CD14-positive monocyte (primary cell): ENCODE measurements at regions not wholly inside any gene's neighbourhood (a gene's known extent, or its start where the extent isn't known, plus 50 kb on each side); places are given as distances from the start of the nearest gene placed in this dataset.

Experiments used
- DNase-seq, 3 donors: peaks; one replicate each; pipeline ENCODE4 v3.0.0-alpha.2; 2011 to 2022
- H2AFZ ChIP-seq: 2 replicates; pipeline ENCODE4 v1.6.0; 2012; ENCODE audit warnings: mild to moderate bottlenecking, low read depth, low read length, inconsistent platforms; ENCODE audit not compliant: insufficient read depth, poor library complexity, severe bottlenecking
- H3K27ac ChIP-seq, 2 donors: 1 replicate in 1 of 2; 2 replicates in 1 of 2; pipeline ENCODE4 v1.5.1; 2012 to 2013; ENCODE audit warnings: low read length in 2 of 2, control low read depth in 1 of 2, inconsistent platforms in 1 of 2, low read depth in 1 of 2, mild to moderate bottlenecking in 1 of 2
- H3K27me3 ChIP-seq, 2 donors: one replicate each; pipeline versions ENCODE4 v1.6.0 to v1.6.1; 2011 to 2013; ENCODE audit warnings: low read length in 2 of 2; ENCODE audit not compliant: control insufficient read depth in 2 of 2, insufficient read depth in 2 of 2
- H3K36me3 ChIP-seq, 2 donors: replicated peaks in 1 of 2; 1 replicate in 1 of 2; 2 replicates in 1 of 2; pipeline versions ENCODE4 v1.5.1 to v1.6.1; 2012 to 2013; ENCODE audit warnings: low read length in 2 of 2, control low read depth in 1 of 2, inconsistent platforms in 1 of 2, mild to moderate bottlenecking in 1 of 2; ENCODE audit not compliant: insufficient read depth in 2 of 2, control insufficient read depth in 1 of 2
- H3K4me1 ChIP-seq, 2 donors: 1 replicate in 1 of 2; 2 replicates in 1 of 2; pipeline versions ENCODE4 v1.5.1 to v1.6.1; 2012 to 2013; ENCODE audit warnings: low read length in 2 of 2, control low read depth in 1 of 2, inconsistent platforms in 1 of 2, mild to moderate bottlenecking in 1 of 2, moderate library complexity in 1 of 2; ENCODE audit not compliant: insufficient read depth in 2 of 2, control insufficient read depth in 1 of 2
- H3K4me2 ChIP-seq: replicated peaks from 2 replicates; pipeline ENCODE3; 2012; ENCODE audit warnings: low read length, moderate library complexity, mild to moderate bottlenecking; ENCODE audit not compliant: poor library complexity, severe bottlenecking; ENCODE audit errors: extremely low read depth
- H3K4me3 ChIP-seq, 3 experiments: fragments of 200-600 bp in 1 of 3; sonication (generic) in 1 of 3; replicated peaks in 1 of 3; 1 replicate in 2 of 3; 2 replicates in 1 of 3; pipeline ENCODE4 v1.5.1; 2011 to 2013; ENCODE audit warnings: low read length in 3 of 3, mild to moderate bottlenecking in 3 of 3, control low read depth in 2 of 3, low read depth in 2 of 3, inconsistent platforms in 1 of 3, moderate library complexity in 1 of 3
- H3K79me2 ChIP-seq: 2 replicates; pipeline ENCODE4 v1.6.0; 2012; ENCODE audit warnings: mild to moderate bottlenecking, control low read depth, inconsistent platforms, low read length, moderate library complexity; ENCODE audit not compliant: insufficient read depth
- H3K9ac ChIP-seq: 2 replicates; pipeline ENCODE4 v1.6.0; 2017; ENCODE audit warnings: low read length, mild to moderate bottlenecking; ENCODE audit not compliant: insufficient read depth, poor library complexity, severe bottlenecking
- H3K9me3 ChIP-seq, 2 donors: replicated peaks in 1 of 2; 1 replicate in 1 of 2; 2 replicates in 1 of 2; pipeline versions ENCODE4 v1.5.1 to v1.6.1; 2012 to 2013; ENCODE audit warnings: low read length in 2 of 2, control low read depth in 1 of 2; ENCODE audit not compliant: control insufficient read depth in 1 of 2, insufficient read depth in 1 of 2
- H4K20me1 ChIP-seq: 2 replicates; pipeline ENCODE4 v1.6.0; 2012; ENCODE audit warnings: mild to moderate bottlenecking, low read length, control low read depth, moderate library complexity; ENCODE audit not compliant: insufficient read depth
- H3K27ac Mint-ChIP-seq, 7 donors: one replicate each; pipeline ENCODE4 v1.8.0; 2020; ENCODE audit warnings: mild to moderate bottlenecking in 7 of 7, mixed read lengths in 7 of 7, moderate library complexity in 6 of 7, inconsistent platforms in 2 of 7
- H3K27me3 Mint-ChIP-seq, 3 donors: one replicate each; pipeline ENCODE4 v1.8.0; 2021 to 2022; ENCODE audit warnings: low read depth in 3 of 3, mild to moderate bottlenecking in 3 of 3, mixed read lengths in 3 of 3, moderate library complexity in 3 of 3, inconsistent platforms in 1 of 3
- H3K36me3 Mint-ChIP-seq, 2 donors: one replicate each; pipeline ENCODE4 v1.8.0; 2020; ENCODE audit warnings: mixed read lengths in 2 of 2, inconsistent platforms in 1 of 2, mild to moderate bottlenecking in 1 of 2
- H3K4me1 Mint-ChIP-seq: one replicate; pipeline ENCODE4 v1.8.0; 2020; ENCODE audit warnings: mild to moderate bottlenecking, mixed read lengths
- H3K4me3 Mint-ChIP-seq, 2 donors: one replicate each; pipeline ENCODE4 v1.8.0; 2020; ENCODE audit warnings: mild to moderate bottlenecking in 2 of 2, mixed read lengths in 2 of 2, moderate library complexity in 1 of 2
- H3K9me3 Mint-ChIP-seq, 7 donors: one replicate each; pipeline ENCODE4 v1.8.0; 2020 to 2022; ENCODE audit warnings: mixed read lengths in 7 of 7, mild to moderate bottlenecking in 6 of 7, moderate library complexity in 6 of 7, inconsistent platforms in 2 of 7
- WGBS: methylation state at CpG from one replicate; pipeline ENCODE4 v1.1.5; 2013; ENCODE audit warnings: missing lambda C conversion rate; ENCODE audit not compliant: insufficient coverage; 5-methylcytosine and 5-hydroxymethylcytosine counted together
- intact Hi-C, 2 donors: fragments of 100-400 bp; cut with micrococcal nuclease; formaldehyde crosslinking; loops; one replicate each; pipeline versions ENCODE4 v1.15.0 to v1.15.1; 2023
- TF ChIP-seq, protein P1 (sequence below): fragments of 200-600 bp; IDR thresholded peaks from one replicate; pipeline ENCODE4 v1.8.0; 2022; ENCODE audit warnings: antibody characterized with exemption, mild to moderate bottlenecking

DNA sequence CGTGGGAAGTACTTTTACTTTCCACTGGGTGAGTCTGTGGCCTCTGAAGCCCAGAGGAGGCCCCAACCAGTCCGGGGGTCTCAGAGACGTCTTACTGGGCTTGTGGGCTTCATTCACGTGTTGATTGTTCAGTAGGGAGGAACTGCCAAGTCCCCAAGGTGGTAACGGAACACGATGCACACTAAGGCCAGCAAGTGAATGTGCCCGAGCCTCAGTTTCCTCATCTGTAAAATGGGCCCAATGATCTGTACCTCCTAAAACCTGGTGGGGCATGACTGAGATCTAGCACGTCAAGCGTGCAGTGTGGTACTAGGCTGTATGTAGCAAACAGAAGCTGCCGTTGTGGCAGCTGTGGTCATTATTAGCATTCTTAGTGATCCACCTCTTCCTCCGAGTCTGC lies 499.1 kb downstream of the MN1 start:
- no peak overlapping the region for H3K9ac ChIP-seq
- H3K4me3 ChIP-seq, result no peak overlapping the region
- no peak for DNase-seq
- no peaks in the 10 kb centered on the region for H3K27me3 ChIP-seq
- H3K4me1 ChIP-seq, result no peaks in the 10 kb centered on the region
- Mint-ChIP-seq H3K27me3 (peaks cover 18 to 25% (median 20%) of the 10 kb centered on the region in 3 donors), H3K36me3 (no peaks in the 10 kb centered on the region), H3K9me3 (peaks cover 0 to 2% (median 0%) of the 10 kb centered on the region in 7 donors), H3K4me1 (no peaks in the 10 kb centered on the region), H3K27ac (no peak overlapping the region), H3K4me3 (no peak overlapping the region)
- TF ChIP-seq, protein P1, sequence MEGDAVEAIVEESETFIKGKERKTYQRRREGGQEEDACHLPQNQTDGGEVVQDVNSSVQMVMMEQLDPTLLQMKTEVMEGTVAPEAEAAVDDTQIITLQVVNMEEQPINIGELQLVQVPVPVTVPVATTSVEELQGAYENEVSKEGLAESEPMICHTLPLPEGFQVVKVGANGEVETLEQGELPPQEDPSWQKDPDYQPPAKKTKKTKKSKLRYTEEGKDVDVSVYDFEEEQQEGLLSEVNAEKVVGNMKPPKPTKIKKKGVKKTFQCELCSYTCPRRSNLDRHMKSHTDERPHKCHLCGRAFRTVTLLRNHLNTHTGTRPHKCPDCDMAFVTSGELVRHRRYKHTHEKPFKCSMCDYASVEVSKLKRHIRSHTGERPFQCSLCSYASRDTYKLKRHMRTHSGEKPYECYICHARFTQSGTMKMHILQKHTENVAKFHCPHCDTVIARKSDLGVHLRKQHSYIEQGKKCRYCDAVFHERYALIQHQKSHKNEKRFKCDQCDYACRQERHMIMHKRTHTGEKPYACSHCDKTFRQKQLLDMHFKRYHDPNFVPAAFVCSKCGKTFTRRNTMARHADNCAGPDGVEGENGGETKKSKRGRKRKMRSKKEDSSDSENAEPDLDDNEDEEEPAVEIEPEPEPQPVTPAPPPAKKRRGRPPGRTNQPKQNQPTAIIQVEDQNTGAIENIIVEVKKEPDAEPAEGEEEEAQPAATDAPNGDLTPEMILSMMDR, result no peak
- no peak overlapping the region for H3K27ac ChIP-seq
- H3K79me2 ChIP-seq, result no peaks in the 10 kb centered on the region
- H3K4me2 ChIP-seq, result no peak overlapping the region
- H4K20me1 ChIP-seq, result no peaks in the 10 kb centered on the region
- H3K9me3 ChIP-seq, result no peaks in the 10 kb centered on the region
- no peaks in the 10 kb centered on the region for H3K36me3 ChIP-seq
- 91% methylated on average over 11 of the region's 11 CpGs for WGBS
- intact Hi-C loops, result no loop called here
- H2AFZ ChIP-seq, result no peak overlapping the region

DNA sequence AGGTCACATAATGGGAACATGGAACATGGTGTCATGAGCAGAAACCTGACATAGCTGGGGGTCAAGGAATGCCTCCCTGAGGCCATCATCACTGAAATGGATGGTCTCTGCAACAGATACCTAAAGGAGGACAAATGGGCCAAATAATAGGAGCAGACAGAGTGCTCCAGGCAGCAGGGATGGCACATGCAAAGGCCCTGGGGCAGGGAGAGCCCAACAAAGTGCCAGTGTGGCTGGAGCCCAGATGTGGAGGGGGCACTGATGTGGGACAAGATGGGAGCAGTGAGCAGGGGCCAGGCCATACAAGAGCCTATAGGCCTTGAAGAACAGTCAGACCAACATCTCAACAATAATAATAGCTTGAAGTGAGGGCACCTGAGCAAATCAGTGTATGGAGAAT lies 497.8 kb downstream of the MN1 start:
- Histone ChIP-seq H3K9me3 (no peaks in the 10 kb centered on the region), H3K36me3 (no peaks in the 10 kb centered on the region), H3K27me3 (no peaks in the 10 kb centered on the region), H3K27ac (no peak overlapping the region), H3K79me2 (no peaks in the 10 kb centered on the region), H3K9ac (no peak overlapping the region), H3K4me2 (no peak overlapping the region), H3K4me3 (no peak overlapping the region), H4K20me1 (no peaks in the 10 kb centered on the region), H2AFZ (no peak overlapping the region), H3K4me1 (no peaks in the 10 kb centered on the region)
- intact Hi-C loops, result no loop called here
- H3K27me3 Mint-ChIP-seq, result peaks cover 11 to 15% (median 11%) of the 10 kb centered on the region in 3 donors
- TF ChIP-seq, protein P1, result no peak
- peaks cover 0 to 9% (median 3%) of the 10 kb centered on the region in 7 donors for H3K9me3 Mint-ChIP-seq
- no peaks in the 10 kb centered on the region for H3K36me3 Mint-ChIP-seq
- H3K27ac Mint-ChIP-seq, result peak overlapping the region in 1 of 7 donors; percentile 71
- DNase-seq, result no peak
- no peaks in the 10 kb centered on the region for H3K4me1 Mint-ChIP-seq
- no peak overlapping the region for H3K4me3 Mint-ChIP-seq
